Stimulated activated CD4-positive, alpha-beta T cell treated with anti-CD3 and anti-CD28 coated beads, Interleukin-4, amount 100 ng/mL, for 48 hours (primary cell): ENCODE measurements at regions not wholly inside any gene's neighbourhood (a gene's known extent, or its start where the extent isn't known, plus 50 kb on each side); places are given as distances from the start of the nearest gene placed in this dataset.
"Not testable (repeated sequence)": the region's sequence is repeated elsewhere in the genome, so short reads cannot be mapped to it uniquely, and the experiment has no call there.

Source experiments
- DNase-seq, 2 donors: peaks; one replicate each; pipeline ENCODE4 v3.0.0-alpha.2; 2020; ENCODE audit warnings: low read depth in 2 of 2

- no peak for DNase-seq
These were observed 124.8 kb upstream of the FOXN2 start for GRCh38 chr2:48189552-48190228.

- DNase-seq: no peak
These were observed 124.3 kb upstream of the FOXN2 start for GRCh38 chr2:48190230-48190629.

GRCh38 chr2:48194641-48195040 lies 119.8 kb upstream of the FOXN2 start:
- DNase-seq: no peak

GRCh38 chr2:48195169-48195568 lies 119.3 kb upstream of the FOXN2 start:
- no peak for DNase-seq

- DNase-seq: no peak
These were observed 116.9 kb upstream of the FOXN2 start for GRCh38 chr2:48197618-48198017.

GRCh38 chr2:48198371-48198770 lies 116.1 kb upstream of the FOXN2 start:
- no peak for DNase-seq

- DNase-seq: no peak
These were observed 115.4 kb upstream of the FOXN2 start for GRCh38 chr2:48199070-48199469.

- no peak for DNase-seq
These were observed 113.7 kb upstream of the FOXN2 start for GRCh38 chr2:48200620-48201293.

- not testable (repeated sequence) for DNase-seq
These were observed 113.0 kb upstream of the FOXN2 start for GRCh38 chr2:48201435-48201834.

GRCh38 chr2:48202863-48203642 lies 111.4 kb upstream of the FOXN2 start:
- no peak for DNase-seq

GRCh38 chr2:48203668-48204067 lies 110.8 kb upstream of the FOXN2 start:
- DNase-seq: no peak

GRCh38 chr2:48204750-48205136 lies 109.7 kb upstream of the FOXN2 start:
- DNase-seq: no peak

- DNase-seq: no peak
These were observed 109.2 kb upstream of the FOXN2 start for GRCh38 chr2:48205137-48205798.

- not testable (repeated sequence) for DNase-seq
These were observed 108.3 kb upstream of the FOXN2 start for GRCh38 chr2:48206056-48206656.

- no peak for DNase-seq
These were observed 107.3 kb upstream of the FOXN2 start for GRCh38 chr2:48207201-48207641.

GRCh38 chr2:48207851-48208250 lies 106.6 kb upstream of the FOXN2 start:
- DNase-seq: no peak

- DNase-seq: no peak
These were observed 105.1 kb upstream of the FOXN2 start for GRCh38 chr2:48209214-48209885.

GRCh38 chr2:48210189-48210588 lies 104.3 kb upstream of the FOXN2 start:
- no peak for DNase-seq

- no peak for DNase-seq
These were observed 100.8 kb upstream of the FOXN2 start for GRCh38 chr2:48213646-48214045.

GRCh38 chr2:48218169-48218568 lies 96.3 kb upstream of the FOXN2 start:
- no peak for DNase-seq

- DNase-seq: no peak
These were observed 95.3 kb upstream of the FOXN2 start for GRCh38 chr2:48219234-48219554.
